ENCODE measurements at regions not wholly inside any gene's neighbourhood (a gene's known extent, or its start where the extent isn't known, plus 50 kb on each side); places are given as distances from the start of the nearest gene placed in this dataset.

DNA sequence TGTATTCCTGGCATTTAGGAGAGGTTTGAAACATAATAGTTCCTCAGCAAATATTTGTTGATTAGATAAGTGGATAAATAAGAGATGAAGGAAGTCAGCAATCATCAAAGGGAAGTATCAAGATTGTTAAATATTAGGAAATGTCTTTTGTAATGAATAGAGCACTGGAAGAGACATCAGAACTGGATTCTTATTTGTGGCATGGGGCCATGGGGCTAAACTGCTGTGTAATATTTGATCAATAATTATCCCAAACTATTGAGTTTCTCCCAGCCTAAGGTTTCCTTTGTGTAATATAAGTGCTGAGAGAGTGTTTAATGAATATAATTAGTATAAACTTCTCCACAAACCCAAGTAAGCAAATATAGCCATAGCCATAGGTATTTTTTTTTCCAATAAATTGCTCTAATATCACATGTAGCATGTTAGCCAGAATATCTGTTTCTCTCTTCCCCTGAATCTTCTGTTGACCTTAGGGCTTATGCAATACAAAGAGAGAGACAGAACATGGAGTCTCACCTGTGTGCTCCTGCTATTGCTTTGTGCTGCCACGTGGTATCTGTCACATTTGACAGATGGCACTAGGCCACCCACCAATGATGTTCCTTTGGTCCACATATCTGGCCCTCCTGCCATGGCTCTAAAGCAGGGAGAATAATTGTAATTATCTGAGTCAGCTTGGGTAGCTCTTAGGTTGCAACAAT is 658.7 kb downstream of the SOX5 start:
- H3K36me3 ChIP-seq (ENCODE audit: control insufficient read depth in 4 of 4, insufficient read depth in 3 of 4, low read depth in 1 of 4, low read length in 3 of 4) = no peaks in the 10 kb centered on the region
- WGBS = 24% methylated on average over 1 of the region's 1 CpG
- no peak overlapping the region for H3K9ac ChIP-seq (ENCODE audit: low read depth in 1 of 2, low read length in 2 of 2)
- TF ChIP-seq, protein P1, sequence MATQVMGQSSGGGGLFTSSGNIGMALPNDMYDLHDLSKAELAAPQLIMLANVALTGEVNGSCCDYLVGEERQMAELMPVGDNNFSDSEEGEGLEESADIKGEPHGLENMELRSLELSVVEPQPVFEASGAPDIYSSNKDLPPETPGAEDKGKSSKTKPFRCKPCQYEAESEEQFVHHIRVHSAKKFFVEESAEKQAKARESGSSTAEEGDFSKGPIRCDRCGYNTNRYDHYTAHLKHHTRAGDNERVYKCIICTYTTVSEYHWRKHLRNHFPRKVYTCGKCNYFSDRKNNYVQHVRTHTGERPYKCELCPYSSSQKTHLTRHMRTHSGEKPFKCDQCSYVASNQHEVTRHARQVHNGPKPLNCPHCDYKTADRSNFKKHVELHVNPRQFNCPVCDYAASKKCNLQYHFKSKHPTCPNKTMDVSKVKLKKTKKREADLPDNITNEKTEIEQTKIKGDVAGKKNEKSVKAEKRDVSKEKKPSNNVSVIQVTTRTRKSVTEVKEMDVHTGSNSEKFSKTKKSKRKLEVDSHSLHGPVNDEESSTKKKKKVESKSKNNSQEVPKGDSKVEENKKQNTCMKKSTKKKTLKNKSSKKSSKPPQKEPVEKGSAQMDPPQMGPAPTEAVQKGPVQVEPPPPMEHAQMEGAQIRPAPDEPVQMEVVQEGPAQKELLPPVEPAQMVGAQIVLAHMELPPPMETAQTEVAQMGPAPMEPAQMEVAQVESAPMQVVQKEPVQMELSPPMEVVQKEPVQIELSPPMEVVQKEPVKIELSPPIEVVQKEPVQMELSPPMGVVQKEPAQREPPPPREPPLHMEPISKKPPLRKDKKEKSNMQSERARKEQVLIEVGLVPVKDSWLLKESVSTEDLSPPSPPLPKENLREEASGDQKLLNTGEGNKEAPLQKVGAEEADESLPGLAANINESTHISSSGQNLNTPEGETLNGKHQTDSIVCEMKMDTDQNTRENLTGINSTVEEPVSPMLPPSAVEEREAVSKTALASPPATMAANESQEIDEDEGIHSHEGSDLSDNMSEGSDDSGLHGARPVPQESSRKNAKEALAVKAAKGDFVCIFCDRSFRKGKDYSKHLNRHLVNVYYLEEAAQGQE (IDR thresholded peaks at IDR 0.05) = no peak
- peak in 1 of 2 donors; percentile 24 for TF ChIP-seq HNF4A (conservative IDR thresholded peaks at IDR 0.05)
- TF ChIP-seq RXRA (IDR thresholded peaks at IDR 0.05) = peak; percentile 18 to 21
- TF ChIP-seq SP1 (IDR thresholded peaks at IDR 0.05) = peak; percentile 39
- TF ChIP-seq YY1 (IDR thresholded peaks at IDR 0.05) = peak; percentile 78
- TF ChIP-seq, protein P2, sequence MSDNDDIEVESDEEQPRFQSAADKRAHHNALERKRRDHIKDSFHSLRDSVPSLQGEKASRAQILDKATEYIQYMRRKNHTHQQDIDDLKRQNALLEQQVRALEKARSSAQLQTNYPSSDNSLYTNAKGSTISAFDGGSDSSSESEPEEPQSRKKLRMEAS (IDR thresholded peaks at IDR 0.05) = peak; percentile 38
- no peak for DNase-seq (ENCODE audit: low spot score)
- no peak overlapping the region for H3K27ac ChIP-seq (ENCODE audit: low read depth in 1 of 2, low read length in 2 of 2)
- no peaks in the 10 kb centered on the region for H3K9me3 ChIP-seq (ENCODE audit: control insufficient read depth in 4 of 4, low read length in 3 of 4)
- H3K4me3 ChIP-seq (ENCODE audit: low read depth in 1 of 3, low read length in 3 of 3) = no peak overlapping the region
- H3K27me3 ChIP-seq (ENCODE audit: control insufficient read depth in 4 of 4, insufficient read depth in 4 of 4, low read length in 3 of 4) = no peaks in the 10 kb centered on the region
- peaks cover 0 to 4% (median 0%) of the 10 kb centered on the region in 4 donors for H3K4me1 ChIP-seq (ENCODE audit: control insufficient read depth in 4 of 4, insufficient read depth in 4 of 4, low read length in 3 of 4)

DNA sequence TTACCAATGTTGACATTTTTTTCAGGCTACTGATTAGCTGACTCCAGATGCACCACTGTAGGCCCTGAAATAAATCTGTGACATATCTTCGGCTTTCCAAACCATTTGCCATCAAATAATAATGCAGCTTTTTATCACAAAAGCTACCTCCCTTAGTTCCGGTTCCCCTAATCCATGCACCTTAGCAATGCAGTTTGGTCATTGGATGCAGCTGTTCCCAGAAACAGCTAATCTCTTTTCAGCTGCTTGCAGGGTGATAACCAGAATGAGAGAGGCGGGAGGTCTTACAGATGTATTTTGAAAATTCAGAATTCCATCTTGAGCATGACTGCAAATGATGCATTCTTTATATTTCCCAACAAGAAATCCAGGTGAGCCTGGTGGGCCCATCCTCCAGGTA is 646.2 kb downstream of the SOX5 start:
- Histone ChIP-seq H3K4me1 (ENCODE audit: control insufficient read depth in 4 of 4, insufficient read depth in 4 of 4, low read length in 3 of 4) (no peaks in the 10 kb centered on the region), H3K27me3 (ENCODE audit: control insufficient read depth in 4 of 4, insufficient read depth in 4 of 4, low read length in 3 of 4) (no peaks in the 10 kb centered on the region), H3K9me3 (ENCODE audit: control insufficient read depth in 4 of 4, low read length in 3 of 4) (no peaks in the 10 kb centered on the region), H3K9ac (ENCODE audit: low read depth in 1 of 2, low read length in 2 of 2) (no peak overlapping the region), H3K36me3 (ENCODE audit: control insufficient read depth in 4 of 4, insufficient read depth in 3 of 4, low read depth in 1 of 4, low read length in 3 of 4) (no peaks in the 10 kb centered on the region), H3K4me3 (ENCODE audit: low read depth in 1 of 3, low read length in 3 of 3) (no peak overlapping the region), H3K27ac (ENCODE audit: low read depth in 1 of 2, low read length in 2 of 2) (no peak overlapping the region)
- no peak for DNase-seq (ENCODE audit: low spot score)
- TF ChIP-seq HNF4G (IDR thresholded peaks at IDR 0.05) (no peak), RXRA (IDR thresholded peaks at IDR 0.05) (no peak), YY1 (IDR thresholded peaks at IDR 0.05) (no peak), EGR1 (IDR thresholded peaks at IDR 0.05; ENCODE audit: low read depth in 2 of 2) (no peak)
- TF ChIP-seq, protein P3, sequence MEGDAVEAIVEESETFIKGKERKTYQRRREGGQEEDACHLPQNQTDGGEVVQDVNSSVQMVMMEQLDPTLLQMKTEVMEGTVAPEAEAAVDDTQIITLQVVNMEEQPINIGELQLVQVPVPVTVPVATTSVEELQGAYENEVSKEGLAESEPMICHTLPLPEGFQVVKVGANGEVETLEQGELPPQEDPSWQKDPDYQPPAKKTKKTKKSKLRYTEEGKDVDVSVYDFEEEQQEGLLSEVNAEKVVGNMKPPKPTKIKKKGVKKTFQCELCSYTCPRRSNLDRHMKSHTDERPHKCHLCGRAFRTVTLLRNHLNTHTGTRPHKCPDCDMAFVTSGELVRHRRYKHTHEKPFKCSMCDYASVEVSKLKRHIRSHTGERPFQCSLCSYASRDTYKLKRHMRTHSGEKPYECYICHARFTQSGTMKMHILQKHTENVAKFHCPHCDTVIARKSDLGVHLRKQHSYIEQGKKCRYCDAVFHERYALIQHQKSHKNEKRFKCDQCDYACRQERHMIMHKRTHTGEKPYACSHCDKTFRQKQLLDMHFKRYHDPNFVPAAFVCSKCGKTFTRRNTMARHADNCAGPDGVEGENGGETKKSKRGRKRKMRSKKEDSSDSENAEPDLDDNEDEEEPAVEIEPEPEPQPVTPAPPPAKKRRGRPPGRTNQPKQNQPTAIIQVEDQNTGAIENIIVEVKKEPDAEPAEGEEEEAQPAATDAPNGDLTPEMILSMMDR (IDR thresholded peaks at IDR 0.05; ENCODE audit: low read depth, low read length, missing input control) = no peak
- TF ChIP-seq, protein P1 (IDR thresholded peaks at IDR 0.05) = no peak
- WGBS = 96% methylated on average over 3 of the region's 3 CpGs

Measured in liver (tissue), 8 donors.